ENCODE measurements at regions not wholly inside any gene's neighbourhood (a gene's known extent, or its start where the extent isn't known, plus 50 kb on each side); places are given as distances from the start of the nearest gene placed in this dataset.

- TF ChIP-seq CTCF (conservative IDR thresholded peaks at IDR 0.05; ENCODE audit: low read depth, low read length) = no peak
- TF ChIP-seq ELK1 (IDR thresholded peaks at IDR 0.05; ENCODE audit: borderline replicate concordance, low read depth, low read length) = no peak
- TF ChIP-seq MAFK (IDR thresholded peaks at IDR 0.05; ENCODE audit: low read depth, low read length) = no peak
- no peak for TF ChIP-seq POLR2A (IDR thresholded peaks at IDR 0.05; ENCODE audit: low read depth, low read length)
- no peak for TF ChIP-seq RAD21 (IDR thresholded peaks at IDR 0.05; ENCODE audit: low read length)
- no peak for TF ChIP-seq SMC3 (IDR thresholded peaks at IDR 0.05; ENCODE audit: low read depth, low read length)
- no peak for TF ChIP-seq USF2 (IDR thresholded peaks at IDR 0.05; ENCODE audit: low read depth, low read length)
- TF ChIP-seq RFX5 (IDR thresholded peaks at IDR 0.05; ENCODE audit: low read depth, low read length) = no peak
- no peak for TF ChIP-seq RCOR1 (IDR thresholded peaks at IDR 0.05; ENCODE audit: insufficient replicate concordance, low read length)
- no peak for TF ChIP-seq MXI1 (IDR thresholded peaks at IDR 0.05; ENCODE audit: borderline replicate concordance, low read depth, low read length)
- no peak for TF ChIP-seq FOS (IDR thresholded peaks at IDR 0.05; ENCODE audit: low read depth, low read length)
Measured at GRCh38 chr4:129974730-129975129, 878.8 kb downstream of the C4orf33 start.

Measured in IMR-90 (cell line).